ENCODE measurements at regions not wholly inside any gene's neighbourhood (a gene's known extent, or its start where the extent isn't known, plus 50 kb on each side); places are given as distances from the start of the nearest gene placed in this dataset.

GRCh38 chr6:147744012-147744411 lies 235.5 kb downstream of the SAMD5 start:
- TF ChIP-seq CTCF (IDR thresholded peaks at IDR 0.05) = no peak
- no peak for TF ChIP-seq POLR2A (IDR thresholded peaks at IDR 0.05)
- TF ChIP-seq EP300 (IDR thresholded peaks at IDR 0.05) = no peak

All from tibial nerve (tissue), 4 donors.